Right lobe of liver (tissue), 4 donors: ENCODE measurements at regions not wholly inside any gene's neighbourhood (a gene's known extent, or its start where the extent isn't known, plus 50 kb on each side); places are given as distances from the start of the nearest gene placed in this dataset.

Source experiments
- CTCF ChIP-seq, 4 donors: fragments of 200-600 bp in 3 of 4; fragments of 450-650 bp in 1 of 4; IDR thresholded peaks; one replicate each; pipeline versions ENCODE4 v1.5.1 to v1.8.0; 2016 to 2022; ENCODE audit warnings: antibody characterized with exemption in 4 of 4, mild to moderate bottlenecking in 2 of 4
- POLR2A ChIP-seq: fragments of 450-650 bp; IDR thresholded peaks from one replicate; pipeline ENCODE4 v1.6.1; 2017; ENCODE audit warnings: antibody characterized with exemption, mild to moderate bottlenecking
- donor health status: DM: no; HTN: no; CAD: no.
- donor health status: DM: no; HTN: no; CAD: no.
- donor health status: DM: no; HTN: yes; CAD: no.

GRCh38 chr11:115820026-115820425 lies 315.8 kb upstream of the CADM1 start:
- no peak for TF ChIP-seq CTCF (IDR thresholded peaks at IDR 0.05)
- TF ChIP-seq POLR2A, result no peak
